H9 (cell line): ENCODE measurements at regions not wholly inside any gene's neighbourhood (a gene's known extent, or its start where the extent isn't known, plus 50 kb on each side); places are given as distances from the start of the nearest gene placed in this dataset.

Source experiments
- DNase-seq: peaks from one replicate; pipeline ENCODE4 v3.0.0-alpha.2; 2017
- H2AFZ ChIP-seq: one replicate; pipeline ENCODE4 v1.6.1; 2013; ENCODE audit warnings: mild to moderate bottlenecking, low read length, control low read depth, moderate library complexity
- H2AK5ac ChIP-seq: 2 replicates; pipeline ENCODE4 v1.6.1; 2013; ENCODE audit warnings: low read length, control low read depth, mixed read lengths; ENCODE audit not compliant: insufficient read length
- H2BK120ac ChIP-seq: one replicate; pipeline ENCODE4 v1.6.1; 2013; ENCODE audit warnings: low read depth, mild to moderate bottlenecking, low read length, control low read depth, inconsistent platforms; ENCODE audit not compliant: poor library complexity, severe bottlenecking
- H2BK12ac ChIP-seq: 2 replicates; pipeline ENCODE4 v1.6.1; 2013; ENCODE audit warnings: low read length, control low read depth, mixed read lengths, low read depth; ENCODE audit not compliant: insufficient read length
- H2BK15ac ChIP-seq: 2 replicates; pipeline ENCODE4 v1.6.1; 2013; ENCODE audit warnings: low read depth, low read length, control low read depth
- H2BK20ac ChIP-seq: one replicate; pipeline ENCODE4 v1.6.1; 2013; ENCODE audit warnings: low read depth, mild to moderate bottlenecking, low read length, control low read depth, inconsistent platforms; ENCODE audit not compliant: poor library complexity, severe bottlenecking
- H2BK5ac ChIP-seq: 2 replicates; pipeline ENCODE4 v1.6.1; 2013; ENCODE audit warnings: low read length, control low read depth, mixed read lengths; ENCODE audit not compliant: insufficient read length
- H3K14ac ChIP-seq: 2 replicates; pipeline ENCODE4 v1.6.1; 2013; ENCODE audit warnings: low read length, control low read depth; ENCODE audit not compliant: insufficient read depth
- H3K18ac ChIP-seq: 2 replicates; pipeline ENCODE4 v1.6.1; 2013; ENCODE audit warnings: low read depth, mild to moderate bottlenecking, mixed read lengths, low read length, control low read depth; ENCODE audit not compliant: insufficient read length
- H3K23ac ChIP-seq: 2 replicates; pipeline ENCODE4 v1.6.1; 2013; ENCODE audit warnings: low read length, control low read depth, mixed read lengths, low read depth; ENCODE audit not compliant: insufficient read length
- H3K23me2 ChIP-seq: 2 replicates; pipeline ENCODE4 v1.6.1; 2013; ENCODE audit warnings: low read depth, mild to moderate bottlenecking, mixed read lengths, low read length, control low read depth; ENCODE audit not compliant: insufficient read length, poor library complexity, severe bottlenecking
- H3K27ac ChIP-seq: 2 replicates; pipeline ENCODE4 v1.5.1; 2013; ENCODE audit warnings: low read length, control low read depth, mixed read lengths, low read depth; ENCODE audit not compliant: insufficient read length
- H3K27me3 ChIP-seq: 2 replicates; pipeline ENCODE4 v1.6.1; 2013; ENCODE audit warnings: low read length, control low read depth, inconsistent platforms; ENCODE audit not compliant: insufficient read depth
- H3K4ac ChIP-seq: 2 replicates; pipeline ENCODE4 v1.6.1; 2013; ENCODE audit warnings: low read depth, mild to moderate bottlenecking, control low read depth, inconsistent platforms, low read length, moderate library complexity
- H3K4me1 ChIP-seq: 2 replicates; pipeline ENCODE4 v1.6.1; 2013; ENCODE audit warnings: low read length, control low read depth, inconsistent platforms; ENCODE audit not compliant: insufficient read depth
- H3K4me2 ChIP-seq: 2 replicates; pipeline ENCODE4 v1.6.1; 2013; ENCODE audit warnings: low read length, control low read depth, mixed read lengths; ENCODE audit not compliant: insufficient read length, insufficient read depth
- H3K56ac ChIP-seq: 2 replicates; pipeline ENCODE4 v1.6.1; 2013; ENCODE audit warnings: low read depth, mild to moderate bottlenecking, mixed read lengths, low read length, control low read depth; ENCODE audit not compliant: insufficient read length
- H3K79me1 ChIP-seq: 2 replicates; pipeline ENCODE4 v1.6.1; 2013; ENCODE audit warnings: low read depth, mild to moderate bottlenecking, moderate library complexity, low read length, control low read depth, inconsistent platforms; ENCODE audit not compliant: insufficient read depth, poor library complexity, severe bottlenecking
- H3K79me2 ChIP-seq: 2 replicates; pipeline ENCODE4 v1.6.1; 2013; ENCODE audit warnings: low read length, control low read depth, inconsistent platforms; ENCODE audit not compliant: insufficient read depth
- H3K9ac ChIP-seq: 2 replicates; pipeline ENCODE4 v1.6.1; 2013; ENCODE audit warnings: low read length, control low read depth, mixed read lengths; ENCODE audit not compliant: insufficient read length; ENCODE audit errors: extremely low read depth
- H3K9me3 ChIP-seq: one replicate; pipeline ENCODE4 v1.6.1; 2013; ENCODE audit warnings: low read depth, low read length, inconsistent platforms; ENCODE audit not compliant: control insufficient read depth
- H3T11ph ChIP-seq: one replicate; pipeline ENCODE4 v1.6.1; 2013; ENCODE audit warnings: mild to moderate bottlenecking, low read length, control low read depth, inconsistent platforms
- H4K20me1 ChIP-seq: one replicate; pipeline ENCODE4 v1.6.1; 2013; ENCODE audit not compliant: control insufficient read depth, insufficient read length, insufficient read depth
- H4K5ac ChIP-seq: 2 replicates; pipeline ENCODE4 v1.6.1; 2013; ENCODE audit warnings: low read depth, mild to moderate bottlenecking, mixed read lengths, low read length, control low read depth; ENCODE audit not compliant: insufficient read length
- H4K8ac ChIP-seq: replicated peaks from 2 replicates; pipeline ENCODE4 v1.6.1; 2013; ENCODE audit warnings: low read length, control low read depth, mixed read lengths, low read depth; ENCODE audit not compliant: insufficient read length
- H4K91ac ChIP-seq: 2 replicates; pipeline ENCODE4 v1.6.1; 2013; ENCODE audit warnings: low read depth, mild to moderate bottlenecking, moderate library complexity, mixed read lengths, low read length, control low read depth; ENCODE audit not compliant: insufficient read length
- H3K27ac Mint-ChIP-seq, 3 experiments: 2 replicates in 2 of 3; 3 replicates in 1 of 3; pipeline ENCODE4 v1.8.0; 2020 to 2021; ENCODE audit warnings: mixed read lengths in 3 of 3, mild to moderate bottlenecking in 1 of 3, moderate library complexity in 1 of 3
- H3K27me3 Mint-ChIP-seq: 2 replicates; pipeline ENCODE4 v1.8.0; 2021; ENCODE audit warnings: low read depth, mild to moderate bottlenecking, moderate library complexity, mixed read lengths
- H3K36me3 Mint-ChIP-seq, 3 experiments: 2 replicates in 2 of 3; 3 replicates in 1 of 3; pipeline ENCODE4 v1.8.0; 2020 to 2021; ENCODE audit warnings: low read depth in 3 of 3, mixed read lengths in 3 of 3; ENCODE audit not compliant: insufficient read depth in 1 of 3
- H3K4me1 Mint-ChIP-seq, 2 experiments: 2 replicates each; pipeline ENCODE4 v1.8.0; 2020; ENCODE audit warnings: mixed read lengths in 2 of 2
- H3K4me3 Mint-ChIP-seq, 2 experiments: 2 replicates in 1 of 2; 3 replicates in 1 of 2; pipeline ENCODE4 v1.8.0; 2020 to 2021; ENCODE audit warnings: mild to moderate bottlenecking in 2 of 2, mixed read lengths in 2 of 2, moderate library complexity in 1 of 2
- H3K9me3 Mint-ChIP-seq, 2 experiments: 2 replicates in 1 of 2; 3 replicates in 1 of 2; pipeline ENCODE4 v1.8.0; 2020; ENCODE audit warnings: mild to moderate bottlenecking in 2 of 2, mixed read lengths in 2 of 2, moderate library complexity in 1 of 2
- CTCF ChIP-seq: fragments of 200-600 bp; sonication (generic); conservative IDR thresholded peaks from 3 replicates; pipeline ENCODE4 v1.8.0; 2021; ENCODE audit warnings: antibody characterized with exemption, mild to moderate bottlenecking
- WGBS: extraction: QIAGEN DNeasy Blood & Tissue Kit; methylation state at CpG from one replicate; pipeline ENCODE4 v1.1.7; 2013; ENCODE audit warnings: missing lambda C conversion rate, low lambda C conversion rate, mixed read lengths; ENCODE audit not compliant: insufficient read length; ENCODE audit errors: extremely low coverage; 5-methylcytosine and 5-hydroxymethylcytosine counted together

GRCh38 chr10:11679946-11680345 lies 62.2 kb upstream of the ECHDC3 start:
- H3K4me3 Mint-ChIP-seq, result no peak overlapping the region
- Histone ChIP-seq H3K27ac (no peak overlapping the region), H3K23me2 (no peaks in the 10 kb centered on the region), H3K14ac (no peak overlapping the region), H2BK5ac (no peak overlapping the region), H4K8ac (no peak overlapping the region), H3K4ac (no peak overlapping the region), H3K56ac (no peak overlapping the region), H3K9ac (no peak overlapping the region), H3K18ac (no peak overlapping the region), H3K4me1 (no peaks in the 10 kb centered on the region), H2BK20ac (no peak overlapping the region), H2AFZ (no peak overlapping the region), H3K79me1 (no peaks in the 10 kb centered on the region), H4K20me1 (no peaks in the 10 kb centered on the region), H4K91ac (no peak overlapping the region), H3K23ac (no peak overlapping the region), H2AK5ac (no peak overlapping the region), H4K5ac (no peak overlapping the region), H2BK12ac (no peak overlapping the region), H3K79me2 (no peaks in the 10 kb centered on the region), H3T11ph (no peak overlapping the region), H2BK120ac (no peak overlapping the region), H3K27me3 (no peaks in the 10 kb centered on the region), H2BK15ac (no peak overlapping the region), H3K9me3 (no peaks in the 10 kb centered on the region), H3K4me2 (no peak overlapping the region)
- no peaks in the 10 kb centered on the region; the same call in 1 of the 2 replicates for H3K27me3 Mint-ChIP-seq
- no peak for DNase-seq
- H3K36me3 Mint-ChIP-seq, result no peaks in the 10 kb centered on the region; a peak in 1 of 7 replicates
- no peak for TF ChIP-seq CTCF
- WGBS, result no CpG with 5 or more reads among the region's 3 CpGs
- H3K4me1 Mint-ChIP-seq, result peaks cover 8 to 10% of the 10 kb centered on the region in 2 experiments
- no peaks in the 10 kb centered on the region for H3K9me3 Mint-ChIP-seq
- no peak overlapping the region for H3K27ac Mint-ChIP-seq
